ENCODE measurements at regions not wholly inside any gene's neighbourhood (a gene's known extent, or its start where the extent isn't known, plus 50 kb on each side); places are given as distances from the start of the nearest gene placed in this dataset.

GRCh38 chr5:89694026-89694550, 715.5 kb downstream of the CETN3 start:
- intact Hi-C loops (cut with micrococcal nuclease) = no loop called here

More at GRCh38 chr5:89694026-89694550, 715.5 kb downstream of the CETN3 start:
- no peak overlapping the region for H3K4me2 ChIP-seq (ENCODE audit: insufficient read depth, low read length)
- H3K27ac ChIP-seq (ENCODE audit: insufficient read depth, low read depth, low read length) = no peak overlapping the region
- H3K4me3 ChIP-seq (replicated peaks in 1 of 3; ENCODE audit: insufficient read depth in 1 of 3, low read depth in 1 of 3, low read length in 3 of 3) = no peak overlapping the region
- no peaks in the 10 kb centered on the region for H3K79me2 ChIP-seq (ENCODE audit: control insufficient read depth, insufficient read depth, low read length)
- DNase-seq (ENCODE audit: low read depth, low spot score) = no peak
- H3K9me1 ChIP-seq (replicated peaks; ENCODE audit: control insufficient read depth, extremely low read depth, insufficient read depth, low read length) = no peaks in the 10 kb centered on the region
- no peaks in the 10 kb centered on the region for H3K36me3 ChIP-seq (ENCODE audit: control insufficient read depth in 2 of 2, extremely low read depth in 1 of 2, insufficient read depth in 2 of 2, low read length in 2 of 2)
- FAIRE-seq = no peak
- BruUV-seq (replicated peaks) = no TSS peak
- dilution Hi-C loops (cut with MboI; ENCODE audit: extremely low pct_ligation_motif_present, low sequenced_read_pairs) = no loop called here
- H2AFZ ChIP-seq (ENCODE audit: low read depth, low read length) = no peak overlapping the region
- no peaks in the 10 kb centered on the region for H3K27me3 ChIP-seq (ENCODE audit: control insufficient read depth in 2 of 2, insufficient read depth in 2 of 2, low read length in 2 of 2)
- ChIA-PET CTCF (no interaction called here), POLR2A (no interaction called here)
- no peaks in the 10 kb centered on the region for H3K9me3 ChIP-seq (replicated peaks; ENCODE audit: control insufficient read depth, insufficient read depth, low read length)
- no peaks in the 10 kb centered on the region for H3K4me1 ChIP-seq (ENCODE audit: control insufficient read depth, extremely low read depth, insufficient read depth, low read length)
- no peaks in the 10 kb centered on the region for H4K20me1 ChIP-seq (replicated peaks; ENCODE audit: control insufficient read depth, extremely low read depth, insufficient read depth, low read length)
- no peak for TF ChIP-seq MYC (IDR thresholded peaks at IDR 0.05; ENCODE audit: low read depth, low read length)
- no peak for TF ChIP-seq CTCF (IDR thresholded peaks at IDR 0.05; ENCODE audit: extremely low read depth in 1 of 2, insufficient read depth in 1 of 2, low read depth in 1 of 2, low read length in 2 of 2)
- no peak for TF ChIP-seq EZH2 (IDR thresholded peaks at IDR 0.05; ENCODE audit: borderline replicate concordance, low read depth, low read length, severe bottlenecking)
- no peak for TF ChIP-seq JUN (IDR thresholded peaks at IDR 0.05; ENCODE audit: borderline replicate concordance, insufficient read depth, insufficient read length, low read depth)
- no peak for TF ChIP-seq POLR2A (IDR thresholded peaks at IDR 0.05; ENCODE audit: low read depth, low read length)
- TF ChIP-seq MAX (IDR thresholded peaks at IDR 0.05; ENCODE audit: insufficient read depth, insufficient read length) = no peak
- TF ChIP-seq GATA2 (IDR thresholded peaks at IDR 0.05; ENCODE audit: insufficient read depth, insufficient read length, low read depth, low read length) = no peak
- no peak for TF ChIP-seq POLR2AphosphoS5 (IDR thresholded peaks at IDR 0.05; ENCODE audit: insufficient read depth, low read depth, low read length)
- H3K9ac ChIP-seq (replicated peaks; ENCODE audit: extremely low read depth, insufficient read depth, low read length) = no peak overlapping the region

Measured in endothelial cell of umbilical vein (primary cell).